ENCODE measurements at regions not wholly inside any gene's neighbourhood (a gene's known extent, or its start where the extent isn't known, plus 50 kb on each side); places are given as distances from the start of the nearest gene placed in this dataset.
"Not testable (repeated sequence)": the region's sequence is repeated elsewhere in the genome, so short reads cannot be mapped to it uniquely, and the experiment has no call there.

DNA sequence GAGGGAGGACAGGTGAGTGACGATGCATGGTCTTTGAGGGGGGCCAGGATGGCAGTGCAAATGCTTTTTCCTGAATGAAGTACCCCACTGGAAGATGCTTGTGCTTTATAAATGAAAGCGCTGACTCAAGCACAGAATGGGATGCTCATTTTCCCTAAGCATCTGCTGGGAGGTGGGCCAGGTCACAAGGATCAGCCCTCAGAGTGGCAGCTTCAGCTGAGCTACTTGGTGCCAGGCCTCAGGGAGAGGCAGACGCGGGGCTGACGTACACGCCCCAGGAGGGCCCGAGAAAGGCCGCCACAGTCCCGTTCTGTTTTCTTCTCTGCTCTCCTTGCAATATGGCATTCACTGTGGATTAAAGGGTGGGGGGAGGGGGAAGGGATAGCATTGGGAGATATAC is 1535.8 kb downstream of the TSPY10 start:
- no peak for DNase-seq (ENCODE audit: low read depth)
- TF ChIP-seq, protein P1, sequence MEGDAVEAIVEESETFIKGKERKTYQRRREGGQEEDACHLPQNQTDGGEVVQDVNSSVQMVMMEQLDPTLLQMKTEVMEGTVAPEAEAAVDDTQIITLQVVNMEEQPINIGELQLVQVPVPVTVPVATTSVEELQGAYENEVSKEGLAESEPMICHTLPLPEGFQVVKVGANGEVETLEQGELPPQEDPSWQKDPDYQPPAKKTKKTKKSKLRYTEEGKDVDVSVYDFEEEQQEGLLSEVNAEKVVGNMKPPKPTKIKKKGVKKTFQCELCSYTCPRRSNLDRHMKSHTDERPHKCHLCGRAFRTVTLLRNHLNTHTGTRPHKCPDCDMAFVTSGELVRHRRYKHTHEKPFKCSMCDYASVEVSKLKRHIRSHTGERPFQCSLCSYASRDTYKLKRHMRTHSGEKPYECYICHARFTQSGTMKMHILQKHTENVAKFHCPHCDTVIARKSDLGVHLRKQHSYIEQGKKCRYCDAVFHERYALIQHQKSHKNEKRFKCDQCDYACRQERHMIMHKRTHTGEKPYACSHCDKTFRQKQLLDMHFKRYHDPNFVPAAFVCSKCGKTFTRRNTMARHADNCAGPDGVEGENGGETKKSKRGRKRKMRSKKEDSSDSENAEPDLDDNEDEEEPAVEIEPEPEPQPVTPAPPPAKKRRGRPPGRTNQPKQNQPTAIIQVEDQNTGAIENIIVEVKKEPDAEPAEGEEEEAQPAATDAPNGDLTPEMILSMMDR (IDR thresholded peaks at IDR 0.05; ENCODE audit: insufficient read depth, low read depth, low read length, missing control alignments): no peak
- H3K4me3 ChIP-seq (ENCODE audit: low read depth, low read length): no peak overlapping the region

DNA sequence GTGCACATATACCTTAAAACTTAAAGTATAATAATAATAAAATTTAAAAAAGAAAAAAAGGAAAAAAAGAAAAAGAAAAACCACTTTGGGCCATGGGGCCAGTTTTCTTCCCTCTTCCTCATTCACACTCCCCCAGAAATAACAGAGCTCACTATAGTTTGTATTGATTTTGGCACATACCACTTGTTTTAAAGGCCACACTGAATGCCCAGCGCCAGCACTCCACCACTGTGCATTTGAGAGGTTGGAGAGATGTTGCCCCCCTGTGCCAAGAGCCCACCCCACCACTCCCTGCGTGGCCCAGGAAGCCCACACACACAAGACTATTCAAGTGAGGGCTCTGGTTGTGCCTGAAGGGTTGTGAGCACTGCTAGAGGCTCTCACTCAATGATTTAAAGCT is 1536.3 kb downstream of the TSPY10 start:
- no peak for DNase-seq (ENCODE audit: low read depth)
- no peak overlapping the region for H3K4me3 ChIP-seq (ENCODE audit: low read depth, low read length)
- TF ChIP-seq, protein P1 (IDR thresholded peaks at IDR 0.05; ENCODE audit: insufficient read depth, low read depth, low read length, missing control alignments): no peak

DNA sequence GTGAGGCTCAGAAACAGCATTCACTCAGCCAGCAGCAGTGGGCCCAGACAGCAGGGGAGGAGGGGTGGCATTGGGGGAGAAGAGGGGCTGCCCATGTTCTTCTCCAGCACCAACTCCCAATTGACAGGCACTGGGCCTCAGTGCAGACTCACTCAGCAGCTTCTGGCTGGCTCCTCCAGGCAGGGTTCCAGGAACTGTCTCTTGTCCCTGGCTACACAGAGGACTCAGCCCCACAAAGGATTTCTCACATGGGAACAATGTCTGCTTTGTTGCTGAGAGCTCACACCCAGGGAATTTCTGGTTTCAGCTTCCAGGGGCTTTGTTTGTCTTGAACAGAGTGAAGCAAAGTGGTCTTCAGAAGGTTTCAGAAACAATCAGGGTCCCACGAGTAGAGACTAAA is 1536.7 kb downstream of the TSPY10 start:
- TF ChIP-seq, protein P1 (IDR thresholded peaks at IDR 0.05; ENCODE audit: insufficient read depth, low read depth, low read length, missing control alignments): no peak
- H3K4me3 ChIP-seq (ENCODE audit: low read depth, low read length): no peak overlapping the region
- no peak for DNase-seq (ENCODE audit: low read depth)

DNA sequence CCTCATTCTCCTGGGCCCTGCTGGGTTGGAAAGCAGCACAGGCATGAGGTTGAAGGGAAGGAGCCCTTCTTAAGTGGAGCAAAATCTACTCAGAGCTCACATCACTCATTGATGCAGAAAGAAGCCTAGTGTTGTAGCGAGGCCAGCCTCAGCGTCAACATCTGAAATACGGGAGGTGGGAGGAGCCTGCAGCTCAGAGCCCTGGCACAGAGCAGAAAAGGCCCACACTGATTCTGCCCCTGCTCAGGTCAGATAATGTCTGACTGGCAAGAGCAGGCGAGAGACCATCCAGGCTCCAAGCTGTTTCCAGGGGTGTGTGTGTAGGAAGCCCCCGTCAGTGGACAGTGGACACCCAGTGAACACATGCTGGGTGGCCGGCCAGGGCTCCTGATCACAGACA is 1541.6 kb downstream of the TSPY10 start:
- H3K4me3 ChIP-seq (ENCODE audit: low read depth, low read length): no peak overlapping the region
- no peak for DNase-seq (ENCODE audit: low read depth)
- TF ChIP-seq, protein P1 (IDR thresholded peaks at IDR 0.05; ENCODE audit: insufficient read depth, low read depth, low read length, missing control alignments): no peak

DNA sequence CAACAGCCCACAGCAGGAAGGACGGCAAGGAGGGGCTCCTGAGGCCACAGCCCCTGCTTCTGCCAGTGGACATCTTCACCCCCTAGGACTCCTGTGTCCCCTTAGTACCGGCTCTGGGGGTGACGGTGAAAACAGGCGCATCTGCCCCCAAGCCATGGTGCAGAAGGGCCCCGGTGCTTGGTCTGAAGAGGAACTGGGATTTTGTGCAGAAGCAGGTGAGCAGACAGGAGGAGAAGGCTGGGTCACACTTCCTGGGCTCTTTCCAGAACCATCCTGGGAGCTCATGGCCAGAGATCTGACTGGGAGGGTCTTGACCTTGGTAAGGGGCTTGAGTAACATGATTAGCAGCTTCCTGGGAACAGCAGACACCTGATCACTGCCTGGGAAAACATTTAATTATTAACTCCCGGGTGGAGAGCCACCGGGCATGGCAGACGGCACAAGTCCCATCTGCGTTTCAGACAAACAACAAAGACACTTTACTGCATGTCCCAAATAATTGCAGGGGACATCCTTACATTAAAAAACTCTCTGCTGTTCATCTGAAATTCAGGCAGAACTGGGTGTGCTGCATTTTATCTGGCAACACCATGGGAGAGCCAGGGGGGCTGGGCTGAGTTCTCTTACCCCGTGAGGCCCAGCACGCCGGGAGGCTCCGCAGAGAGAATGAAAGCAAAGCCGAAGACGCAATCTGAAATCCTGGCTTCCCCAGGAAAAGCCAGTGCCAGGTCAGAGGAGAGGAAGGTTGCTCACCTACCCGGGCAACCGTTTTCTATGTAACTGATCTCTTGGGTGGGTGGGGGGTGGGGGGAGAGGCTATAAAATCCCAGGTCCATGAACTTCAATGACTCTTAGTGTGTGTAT is 1542.8 kb downstream of the TSPY10 start:
- no peak for DNase-seq (ENCODE audit: low read depth)
- H3K4me3 ChIP-seq (ENCODE audit: low read depth, low read length): no peak overlapping the region
- TF ChIP-seq, protein P1 (IDR thresholded peaks at IDR 0.05; ENCODE audit: insufficient read depth, low read depth, low read length, missing control alignments): no peak

DNA sequence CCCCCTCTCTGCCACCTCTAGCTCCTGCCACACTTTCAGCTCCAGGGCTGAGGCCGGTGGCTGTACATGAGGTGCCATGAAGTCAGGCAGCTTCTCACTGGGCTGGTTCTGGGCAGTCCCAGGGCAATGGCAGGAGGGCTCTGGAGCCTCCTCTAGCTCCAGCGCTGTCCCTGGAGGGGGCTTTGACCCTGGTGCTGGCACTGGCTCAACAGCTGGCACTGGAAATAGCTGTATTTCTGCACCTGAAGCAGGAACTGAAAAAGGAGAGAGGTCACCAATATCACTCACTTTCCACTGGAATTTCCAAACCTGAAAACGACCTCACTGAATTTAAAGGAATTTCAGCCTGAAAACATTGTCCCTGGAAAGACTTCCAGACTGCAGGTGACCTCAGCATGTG is 1558.1 kb downstream of the TSPY10 start:
- H3K4me3 ChIP-seq (ENCODE audit: low read depth, low read length); DNase-seq (ENCODE audit: low read depth): not testable (repeated sequence)

DNA sequence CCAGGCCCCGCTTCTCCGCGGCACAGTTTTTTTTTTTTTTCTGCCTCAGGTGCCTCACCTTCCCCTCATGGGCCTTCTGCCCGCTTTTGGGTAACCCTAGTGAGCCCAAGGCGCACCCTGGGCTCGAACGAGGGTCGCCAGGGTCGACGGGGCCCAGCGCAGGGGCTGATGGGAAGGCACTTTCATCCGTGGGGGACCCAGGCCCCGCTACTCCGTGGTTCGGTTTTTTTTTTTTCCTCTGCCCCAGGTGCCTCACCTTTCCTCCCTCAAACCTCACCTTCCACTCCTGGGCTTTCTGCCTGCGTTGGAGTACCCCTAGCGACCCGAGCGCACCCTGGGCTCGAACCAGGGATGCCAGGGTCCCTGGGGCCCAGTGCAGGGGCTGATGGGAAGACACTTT is 1569.8 kb downstream of the TSPY10 start:
- not testable (repeated sequence) for H3K4me3 ChIP-seq (ENCODE audit: low read depth, low read length); DNase-seq (ENCODE audit: low read depth)

DNA sequence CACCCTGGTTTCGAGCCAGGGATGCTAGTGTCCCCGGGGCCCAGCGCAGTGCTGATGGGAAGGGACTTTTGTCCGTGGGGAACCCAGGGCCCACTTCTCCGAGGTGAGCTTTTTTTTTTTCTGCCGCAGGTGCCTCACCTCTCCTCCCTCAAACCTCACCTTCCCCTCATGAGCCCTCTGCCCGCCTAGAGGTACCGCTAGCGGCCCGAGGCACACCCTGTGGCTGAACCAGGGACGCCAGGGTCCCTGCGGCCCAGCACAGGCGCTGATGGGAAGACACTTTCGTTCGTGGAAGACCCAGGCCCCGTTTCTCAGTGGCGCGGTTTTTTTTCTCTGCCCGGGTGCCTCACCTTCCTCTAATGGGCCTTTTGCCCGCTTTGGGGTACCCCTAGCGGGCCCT is 1570.7 kb downstream of the TSPY10 start:
- DNase-seq (ENCODE audit: low read depth); H3K4me3 ChIP-seq (ENCODE audit: low read depth, low read length): not testable (repeated sequence)

Measured in GM12865 (cell line).